CD14-positive monocyte (primary cell): ENCODE measurements at regions not wholly inside any gene's neighbourhood (a gene's known extent, or its start where the extent isn't known, plus 50 kb on each side); places are given as distances from the start of the nearest gene placed in this dataset.

Experiments used
- DNase-seq, 3 donors: peaks; one replicate each; pipeline ENCODE4 v3.0.0-alpha.2; 2011 to 2022
- H2AFZ ChIP-seq: 2 replicates; pipeline ENCODE4 v1.6.0; 2012; ENCODE audit warnings: mild to moderate bottlenecking, low read depth, low read length, inconsistent platforms; ENCODE audit not compliant: insufficient read depth, poor library complexity, severe bottlenecking
- H3K27ac ChIP-seq, 2 donors: 1 replicate in 1 of 2; 2 replicates in 1 of 2; pipeline ENCODE4 v1.5.1; 2012 to 2013; ENCODE audit warnings: low read length in 2 of 2, control low read depth in 1 of 2, inconsistent platforms in 1 of 2, low read depth in 1 of 2, mild to moderate bottlenecking in 1 of 2
- H3K27me3 ChIP-seq, 2 donors: one replicate each; pipeline versions ENCODE4 v1.6.0 to v1.6.1; 2011 to 2013; ENCODE audit warnings: low read length in 2 of 2; ENCODE audit not compliant: control insufficient read depth in 2 of 2, insufficient read depth in 2 of 2
- H3K36me3 ChIP-seq, 2 donors: replicated peaks in 1 of 2; 1 replicate in 1 of 2; 2 replicates in 1 of 2; pipeline versions ENCODE4 v1.5.1 to v1.6.1; 2012 to 2013; ENCODE audit warnings: low read length in 2 of 2, control low read depth in 1 of 2, inconsistent platforms in 1 of 2, mild to moderate bottlenecking in 1 of 2; ENCODE audit not compliant: insufficient read depth in 2 of 2, control insufficient read depth in 1 of 2
- H3K4me1 ChIP-seq, 2 donors: 1 replicate in 1 of 2; 2 replicates in 1 of 2; pipeline versions ENCODE4 v1.5.1 to v1.6.1; 2012 to 2013; ENCODE audit warnings: low read length in 2 of 2, control low read depth in 1 of 2, inconsistent platforms in 1 of 2, mild to moderate bottlenecking in 1 of 2, moderate library complexity in 1 of 2; ENCODE audit not compliant: insufficient read depth in 2 of 2, control insufficient read depth in 1 of 2
- H3K4me2 ChIP-seq: replicated peaks from 2 replicates; pipeline ENCODE3; 2012; ENCODE audit warnings: low read length, moderate library complexity, mild to moderate bottlenecking; ENCODE audit not compliant: poor library complexity, severe bottlenecking; ENCODE audit errors: extremely low read depth
- H3K4me3 ChIP-seq, 3 experiments: fragments of 200-600 bp in 1 of 3; sonication (generic) in 1 of 3; replicated peaks in 1 of 3; 1 replicate in 2 of 3; 2 replicates in 1 of 3; pipeline ENCODE4 v1.5.1; 2011 to 2013; ENCODE audit warnings: low read length in 3 of 3, mild to moderate bottlenecking in 3 of 3, control low read depth in 2 of 3, low read depth in 2 of 3, inconsistent platforms in 1 of 3, moderate library complexity in 1 of 3
- H3K79me2 ChIP-seq: 2 replicates; pipeline ENCODE4 v1.6.0; 2012; ENCODE audit warnings: mild to moderate bottlenecking, control low read depth, inconsistent platforms, low read length, moderate library complexity; ENCODE audit not compliant: insufficient read depth
- H3K9ac ChIP-seq: 2 replicates; pipeline ENCODE4 v1.6.0; 2017; ENCODE audit warnings: low read length, mild to moderate bottlenecking; ENCODE audit not compliant: insufficient read depth, poor library complexity, severe bottlenecking
- H3K9me3 ChIP-seq, 2 donors: replicated peaks in 1 of 2; 1 replicate in 1 of 2; 2 replicates in 1 of 2; pipeline versions ENCODE4 v1.5.1 to v1.6.1; 2012 to 2013; ENCODE audit warnings: low read length in 2 of 2, control low read depth in 1 of 2; ENCODE audit not compliant: control insufficient read depth in 1 of 2, insufficient read depth in 1 of 2
- H4K20me1 ChIP-seq: 2 replicates; pipeline ENCODE4 v1.6.0; 2012; ENCODE audit warnings: mild to moderate bottlenecking, low read length, control low read depth, moderate library complexity; ENCODE audit not compliant: insufficient read depth
- H3K27ac Mint-ChIP-seq, 7 donors: one replicate each; pipeline ENCODE4 v1.8.0; 2020; ENCODE audit warnings: mild to moderate bottlenecking in 7 of 7, mixed read lengths in 7 of 7, moderate library complexity in 6 of 7, inconsistent platforms in 2 of 7
- H3K27me3 Mint-ChIP-seq, 3 donors: one replicate each; pipeline ENCODE4 v1.8.0; 2021 to 2022; ENCODE audit warnings: low read depth in 3 of 3, mild to moderate bottlenecking in 3 of 3, mixed read lengths in 3 of 3, moderate library complexity in 3 of 3, inconsistent platforms in 1 of 3
- H3K36me3 Mint-ChIP-seq, 2 donors: one replicate each; pipeline ENCODE4 v1.8.0; 2020; ENCODE audit warnings: mixed read lengths in 2 of 2, inconsistent platforms in 1 of 2, mild to moderate bottlenecking in 1 of 2
- H3K4me1 Mint-ChIP-seq: one replicate; pipeline ENCODE4 v1.8.0; 2020; ENCODE audit warnings: mild to moderate bottlenecking, mixed read lengths
- H3K4me3 Mint-ChIP-seq, 2 donors: one replicate each; pipeline ENCODE4 v1.8.0; 2020; ENCODE audit warnings: mild to moderate bottlenecking in 2 of 2, mixed read lengths in 2 of 2, moderate library complexity in 1 of 2
- H3K9me3 Mint-ChIP-seq, 7 donors: one replicate each; pipeline ENCODE4 v1.8.0; 2020 to 2022; ENCODE audit warnings: mixed read lengths in 7 of 7, mild to moderate bottlenecking in 6 of 7, moderate library complexity in 6 of 7, inconsistent platforms in 2 of 7
- CTCF ChIP-seq: fragments of 200-600 bp; IDR thresholded peaks from one replicate; pipeline ENCODE4 v1.8.0; 2022; ENCODE audit warnings: antibody characterized with exemption, mild to moderate bottlenecking
- WGBS: methylation state at CpG from one replicate; pipeline ENCODE4 v1.1.5; 2013; ENCODE audit warnings: missing lambda C conversion rate; ENCODE audit not compliant: insufficient coverage; 5-methylcytosine and 5-hydroxymethylcytosine counted together
- intact Hi-C, 2 donors: fragments of 100-400 bp; cut with micrococcal nuclease; formaldehyde crosslinking; loops; one replicate each; pipeline versions ENCODE4 v1.15.0 to v1.15.1; 2023

GRCh38 chr2:138948070-138948539, 167.9 kb upstream of the NXPH2 start:
- no peak for TF ChIP-seq CTCF
- no peak overlapping the region for H3K4me2 ChIP-seq
- no peak overlapping the region for H3K9ac ChIP-seq

GRCh38 chr2:138943470-138943869, 163.3 kb upstream of the NXPH2 start:
- Histone ChIP-seq H3K9ac (no peak overlapping the region), H3K27me3 (no peaks in the 10 kb centered on the region), H3K79me2 (no peaks in the 10 kb centered on the region), H3K27ac (no peak overlapping the region), H3K4me2 (no peak overlapping the region), H3K4me1 (no peaks in the 10 kb centered on the region), H4K20me1 (no peaks in the 10 kb centered on the region), H3K9me3 (peaks cover 10 to 18% of the 10 kb centered on the region in 2 donors), H3K36me3 (no peaks in the 10 kb centered on the region), H3K4me3 (no peak overlapping the region), H2AFZ (no peak overlapping the region)
- no peak overlapping the region for H3K27ac Mint-ChIP-seq
- no peak for TF ChIP-seq CTCF
- no peak for DNase-seq
- peaks cover 2 to 17% (median 9%) of the 10 kb centered on the region in 7 donors for H3K9me3 Mint-ChIP-seq
- intact Hi-C loops: no loop called here
- no peaks in the 10 kb centered on the region for H3K27me3 Mint-ChIP-seq
- no peaks in the 10 kb centered on the region for H3K4me1 Mint-ChIP-seq
- H3K4me3 Mint-ChIP-seq: no peak overlapping the region
- no CpG with 5 or more reads among the region's 2 CpGs for WGBS
- H3K36me3 Mint-ChIP-seq: no peaks in the 10 kb centered on the region

More at GRCh38 chr2:138948070-138948539, 167.9 kb upstream of the NXPH2 start:
- H3K4me3 Mint-ChIP-seq: no peak overlapping the region
- H3K4me3 ChIP-seq: no peak overlapping the region
- no peak overlapping the region for H3K27ac ChIP-seq
- no peak overlapping the region for H2AFZ ChIP-seq
- intact Hi-C loops: no loop called here
- H4K20me1 ChIP-seq: no peaks in the 10 kb centered on the region
- no peak overlapping the region for H3K27ac Mint-ChIP-seq
- H3K36me3 Mint-ChIP-seq: no peaks in the 10 kb centered on the region
- H3K36me3 ChIP-seq: no peaks in the 10 kb centered on the region
- peaks cover 0 to 1% (median 0%) of the 10 kb centered on the region in 3 donors for H3K27me3 Mint-ChIP-seq
- no peaks in the 10 kb centered on the region for H3K4me1 Mint-ChIP-seq
- DNase-seq: no peak
- peaks cover 0 to 3% of the 10 kb centered on the region in 2 donors for H3K9me3 ChIP-seq
- peaks cover 0 to 3% (median 2%) of the 10 kb centered on the region in 7 donors for H3K9me3 Mint-ChIP-seq
- H3K79me2 ChIP-seq: no peaks in the 10 kb centered on the region
- WGBS: 0% methylated on average over 1 of the region's 1 CpG
- no peaks in the 10 kb centered on the region for H3K27me3 ChIP-seq
- H3K4me1 ChIP-seq: no peaks in the 10 kb centered on the region
